RCC 7860 (cell line): ENCODE measurements at regions not wholly inside any gene's neighbourhood (a gene's known extent, or its start where the extent isn't known, plus 50 kb on each side); places are given as distances from the start of the nearest gene placed in this dataset.
"Not testable (repeated sequence)": the region's sequence is repeated elsewhere in the genome, so short reads cannot be mapped to it uniquely, and the experiment has no call there.

Source experiments
- DNase-seq: peaks from one replicate; pipeline ENCODE4 v3.0.0-alpha.2; 2015; ENCODE audit warnings: low spot score
- FAIRE-seq: peaks from 2 replicates; lab custom pipeline; 2012; peaks lifted over from hg19 to GRCh38; lab: Jason Lieb, UNC

DNA sequence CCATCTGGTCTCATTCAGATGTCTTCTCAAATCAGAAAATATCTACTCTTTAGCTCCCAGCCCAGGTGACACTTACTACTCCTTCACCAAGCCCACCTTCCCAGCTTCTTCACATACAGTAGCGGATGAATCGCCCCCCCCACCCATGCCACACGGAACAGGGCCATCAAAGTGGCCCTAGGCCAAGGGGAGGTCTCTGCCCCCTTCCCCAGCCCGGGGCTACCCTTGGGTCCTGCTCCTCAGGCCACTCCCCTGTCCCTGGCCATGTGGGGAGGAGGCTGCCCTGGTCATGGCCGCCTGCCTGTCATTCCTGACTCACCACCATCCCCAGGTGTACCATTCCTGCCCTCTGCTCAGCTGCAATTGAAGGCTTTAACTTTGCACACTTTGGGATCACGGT is 142.8 kb downstream of the NECTIN1 start:
- no peak for FAIRE-seq

GRCh38 chr11:119585043-119585781 is 143.8 kb downstream of the NECTIN1 start:
- no peak for DNase-seq
- no peak for FAIRE-seq

More for the DNA sequence above, 142.8 kb downstream of the NECTIN1 start:
- no peak for DNase-seq

DNA sequence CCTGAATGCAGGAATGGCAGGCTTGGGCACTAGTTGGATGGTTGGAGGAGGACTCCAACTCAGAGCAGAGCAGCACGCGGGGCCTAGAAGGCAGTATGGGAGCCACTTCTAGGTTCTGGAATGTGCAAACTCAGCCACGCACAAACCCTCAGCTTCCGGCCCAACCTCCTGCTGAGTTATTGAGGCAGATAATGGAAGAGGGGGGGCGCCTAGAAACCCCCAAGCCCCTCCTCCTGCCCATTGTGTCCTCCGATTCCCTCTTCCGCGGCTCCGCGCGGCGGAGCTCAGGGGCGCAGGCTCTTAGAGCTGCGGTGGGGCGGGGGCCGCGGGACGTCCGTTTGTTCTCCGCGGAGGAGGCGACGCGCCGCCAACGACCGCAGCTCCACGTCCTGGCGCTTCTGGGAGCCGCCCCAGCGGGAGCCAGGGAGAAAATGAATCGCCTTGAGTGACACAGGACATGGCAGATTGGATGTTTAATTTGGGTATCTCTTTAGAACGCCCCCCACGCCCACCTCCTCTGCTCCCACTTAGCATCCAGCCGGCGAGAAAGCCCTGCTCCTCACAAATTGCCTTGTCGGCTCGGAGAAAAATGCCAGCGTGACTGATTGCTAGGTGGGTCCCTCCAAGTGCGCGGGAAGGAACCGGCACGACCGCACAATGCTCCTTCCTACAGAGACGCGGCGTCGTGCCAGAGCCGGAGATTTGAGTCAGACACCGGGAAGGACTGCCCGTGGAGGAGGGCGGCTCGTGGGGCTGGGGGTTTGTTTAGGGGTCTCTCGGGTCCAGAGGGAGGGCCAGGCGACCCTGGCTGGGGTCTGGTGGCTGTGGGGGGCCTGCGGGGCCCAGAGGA is 144.6 kb downstream of the NECTIN1 start:
- FAIRE-seq = peak; percentile 83
- peak; percentile 91 for DNase-seq

- DNase-seq (no peak), FAIRE-seq (no peak)
Measured at GRCh38 chr11:119583585-119583984, 145.4 kb downstream of the NECTIN1 start.

GRCh38 chr11:119581396-119581795 is 147.6 kb downstream of the NECTIN1 start:
- DNase-seq, FAIRE-seq: not testable (repeated sequence)

- no peak for DNase-seq
- no peak for FAIRE-seq
Measured at GRCh38 chr11:119580751-119581150, 148.2 kb downstream of the NECTIN1 start.

- FAIRE-seq = no peak
Measured at GRCh38 chr11:119580081-119580480, 148.9 kb downstream of the NECTIN1 start.

DNA sequence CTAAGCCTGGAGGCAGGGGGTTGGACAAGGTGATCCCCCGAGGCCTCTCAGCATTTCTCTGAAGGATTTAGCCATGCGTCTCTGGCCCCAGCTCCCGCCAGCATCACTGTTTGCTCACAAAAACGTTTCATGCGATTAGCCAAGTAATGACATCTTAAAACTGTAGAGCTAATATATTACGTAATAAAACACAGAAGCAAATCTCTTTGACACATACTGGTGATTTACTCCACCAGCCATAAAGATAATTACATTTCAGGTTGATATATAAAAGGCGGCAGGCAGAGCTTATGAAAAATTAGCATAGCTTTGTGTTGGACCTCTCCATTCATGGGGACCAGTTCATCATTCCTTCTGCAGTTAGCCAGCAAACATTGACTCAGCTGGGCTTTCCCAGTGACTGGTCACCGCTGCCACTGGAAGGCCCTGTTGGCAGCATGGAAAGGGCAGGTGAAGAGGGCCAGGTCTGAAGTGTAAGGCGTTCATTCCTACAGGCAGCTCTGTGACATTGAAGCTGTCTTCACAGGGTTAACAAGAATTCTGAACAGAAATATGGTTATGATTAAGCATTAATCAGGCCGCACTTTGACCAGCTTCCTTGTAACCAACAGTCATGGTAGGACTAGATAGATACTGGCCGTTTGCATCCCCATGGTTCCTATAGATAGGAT is 150.3 kb downstream of the NECTIN1 start:
- FAIRE-seq (no peak), DNase-seq (peak; percentile 35)

More at GRCh38 chr11:119580081-119580480, 148.9 kb downstream of the NECTIN1 start:
- no peak for DNase-seq

GRCh38 chr11:119573858-119574257 is 150.9 kb upstream of the THY1 start:
- DNase-seq (no peak), FAIRE-seq (no peak)

GRCh38 chr11:119572481-119573424 is 149.8 kb upstream of the THY1 start:
- FAIRE-seq = no peak

GRCh38 chr11:119571311-119571710 is 148.3 kb upstream of the THY1 start:
- FAIRE-seq (no peak), DNase-seq (no peak)

More at GRCh38 chr11:119572481-119573424, 149.8 kb upstream of the THY1 start:
- no peak for DNase-seq

DNA sequence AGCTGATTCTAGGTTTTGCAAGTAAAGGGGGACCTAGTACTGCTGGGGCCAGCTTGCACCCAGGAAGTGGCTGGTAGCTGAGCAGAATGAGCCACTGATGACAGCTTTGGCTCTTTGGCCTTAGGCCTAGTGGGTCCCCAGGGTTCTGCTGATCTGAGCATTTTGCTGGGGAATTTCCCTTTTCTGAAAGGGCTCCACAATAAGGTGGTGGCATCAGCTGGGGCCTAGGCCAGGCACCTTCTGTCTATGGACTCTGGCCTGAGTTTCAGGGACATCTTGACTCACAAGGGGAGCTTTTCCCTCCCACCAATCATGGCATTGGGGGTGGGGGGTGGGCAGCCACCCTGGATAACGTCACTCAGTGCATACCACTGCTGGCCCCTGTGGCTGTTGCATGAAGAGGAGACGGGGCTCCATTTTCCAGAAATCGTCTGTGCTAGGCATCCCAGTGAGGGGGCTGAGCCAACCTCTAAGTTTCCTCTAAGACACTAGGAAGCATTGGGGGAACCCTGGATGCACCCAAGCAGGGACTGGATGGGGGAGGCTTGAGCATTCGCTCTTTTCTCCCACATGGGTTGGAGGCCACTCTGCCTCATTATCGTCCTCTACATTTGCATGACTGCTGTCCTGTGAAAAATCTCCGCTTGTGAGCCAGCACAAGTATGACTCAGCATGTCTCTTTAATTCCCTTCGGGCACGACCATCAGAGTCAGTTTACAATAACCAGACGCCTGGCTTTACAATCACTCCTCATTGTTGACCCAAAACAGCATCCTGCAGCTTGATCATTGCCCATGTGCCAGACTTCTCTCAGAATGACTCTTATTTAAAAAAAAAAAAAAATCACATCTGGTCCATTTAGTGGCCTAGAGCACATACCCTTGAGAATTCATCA is 145.0 kb upstream of the THY1 start:
- DNase-seq = peak; percentile 76
- FAIRE-seq = peak; percentile 75

- no peak for DNase-seq
- FAIRE-seq = no peak
Measured at GRCh38 chr11:119566319-119566718, 143.3 kb upstream of the THY1 start.

DNA sequence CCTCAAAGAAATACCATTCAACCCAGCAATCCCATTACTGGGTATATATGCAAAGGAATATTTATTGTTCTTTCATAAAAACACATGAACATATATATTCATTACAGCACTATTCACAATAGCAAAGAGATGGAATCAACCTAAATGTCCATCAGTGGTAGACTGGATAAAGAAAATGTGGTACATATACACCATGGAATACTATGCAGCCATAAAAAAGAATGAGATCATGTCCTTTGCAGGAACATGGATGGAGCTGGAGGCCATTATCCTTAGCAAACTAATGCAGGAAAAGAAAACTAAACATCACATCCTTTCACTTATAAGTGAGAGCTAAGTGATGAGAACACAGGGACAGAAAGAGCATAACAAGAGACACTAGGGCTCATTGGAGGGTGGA is 142.7 kb upstream of the THY1 start:
- not testable (repeated sequence) for FAIRE-seq, DNase-seq

DNA sequence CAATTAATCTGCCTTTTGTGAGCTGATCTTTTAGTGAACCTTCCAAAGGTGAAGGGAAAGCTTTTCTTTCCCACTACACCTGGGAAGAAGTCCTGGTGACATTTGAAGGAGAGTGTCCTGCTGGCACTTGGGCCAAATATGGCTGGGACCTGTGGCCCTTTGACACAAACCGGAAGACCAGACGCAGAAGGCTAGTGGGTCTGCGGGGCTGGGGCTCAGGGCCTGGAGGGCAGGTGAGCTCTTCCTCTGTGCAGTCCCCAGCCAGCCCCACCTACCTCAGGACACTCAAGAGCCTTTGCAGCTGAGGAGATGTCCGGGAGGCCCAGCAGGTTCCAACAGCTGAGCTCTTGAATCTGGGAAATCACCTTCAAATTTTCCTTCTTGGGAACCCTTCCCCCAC is 138.0 kb upstream of the THY1 start:
- FAIRE-seq = no peak
- no peak for DNase-seq

GRCh38 chr11:119560291-119560690 is 137.3 kb upstream of the THY1 start:
- FAIRE-seq (no peak), DNase-seq (no peak)

DNA sequence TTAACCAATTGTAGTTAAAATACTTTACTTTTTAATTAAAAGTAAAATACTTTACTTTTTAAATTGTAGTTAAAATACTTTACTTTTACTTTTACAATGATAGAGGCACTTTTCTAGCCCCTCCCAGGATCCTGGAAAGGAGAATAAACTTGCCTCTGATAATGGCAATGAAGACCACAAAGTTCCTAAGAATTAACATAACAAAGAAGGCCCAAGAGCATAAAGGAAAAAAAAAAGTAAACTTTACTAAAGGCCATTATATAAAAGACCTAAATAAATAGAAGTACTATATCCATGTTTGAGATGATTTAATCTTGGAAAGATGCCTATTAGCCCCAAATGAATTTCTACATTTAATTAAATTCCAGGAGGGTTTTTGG is 129.1 kb upstream of the THY1 start:
- DNase-seq (no peak), FAIRE-seq (no peak)

- DNase-seq = peak; percentile 40
- FAIRE-seq = peak; percentile 48
Measured at GRCh38 chr11:119551420-119552105, 128.6 kb upstream of the THY1 start.
